ENCODE measurements at regions not wholly inside any gene's neighbourhood (a gene's known extent, or its start where the extent isn't known, plus 50 kb on each side); places are given as distances from the start of the nearest gene placed in this dataset.

- TF ChIP-seq CTCF (IDR thresholded peaks at IDR 0.05; ENCODE audit: insufficient read depth, low read depth, low read length, missing control alignments), result no peak
- DNase-seq (ENCODE audit: low read depth), result no peak
Observed at GRCh38 chr13:78409172-78409571, 194.2 kb downstream of the POU4F1 start.

GRCh38 chr13:78404846-78405360, 198.4 kb downstream of the POU4F1 start:
- no peak for TF ChIP-seq CTCF (IDR thresholded peaks at IDR 0.05; ENCODE audit: insufficient read depth, low read depth, low read length, missing control alignments)
- DNase-seq (ENCODE audit: low read depth), result no peak
- no peak overlapping the region for H3K4me3 ChIP-seq (ENCODE audit: low read length)

More at GRCh38 chr13:78409172-78409571, 194.2 kb downstream of the POU4F1 start:
- no peak overlapping the region for H3K4me3 ChIP-seq (ENCODE audit: low read length)

GRCh38 chr13:78402708-78403400, 200.5 kb downstream of the POU4F1 start:
- DNase-seq (ENCODE audit: low read depth), result no peak
- no peak for TF ChIP-seq CTCF (IDR thresholded peaks at IDR 0.05; ENCODE audit: insufficient read depth, low read depth, low read length, missing control alignments)
- H3K4me3 ChIP-seq (ENCODE audit: low read length), result no peak overlapping the region

GRCh38 chr13:78401873-78402707, 201.3 kb downstream of the POU4F1 start:
- no peak for TF ChIP-seq CTCF (IDR thresholded peaks at IDR 0.05; ENCODE audit: insufficient read depth, low read depth, low read length, missing control alignments)
- DNase-seq (ENCODE audit: low read depth), result no peak
- no peak overlapping the region for H3K4me3 ChIP-seq (ENCODE audit: low read length)

- TF ChIP-seq CTCF (IDR thresholded peaks at IDR 0.05; ENCODE audit: insufficient read depth, low read depth, low read length, missing control alignments), result no peak
- DNase-seq (ENCODE audit: low read depth), result no peak
- no peak overlapping the region for H3K4me3 ChIP-seq (ENCODE audit: low read length)
Observed at GRCh38 chr13:78398743-78399410, 204.5 kb downstream of the POU4F1 start.

- DNase-seq (ENCODE audit: low read depth), result no peak
- no peak overlapping the region for H3K4me3 ChIP-seq (ENCODE audit: low read length)
- TF ChIP-seq CTCF (IDR thresholded peaks at IDR 0.05; ENCODE audit: insufficient read depth, low read depth, low read length, missing control alignments), result no peak
Observed at GRCh38 chr13:78393286-78394142, 209.8 kb downstream of the POU4F1 start.

Data from epithelial cell of esophagus (primary cell).